SK-N-SH (cell line): ENCODE measurements at regions not wholly inside any gene's neighbourhood (a gene's known extent, or its start where the extent isn't known, plus 50 kb on each side); places are given as distances from the start of the nearest gene placed in this dataset.

Source experiments
- GATA2 ChIP-seq: sonication (generic); formaldehyde crosslinking; IDR thresholded peaks from 2 replicates; pipeline ENCODE4 v1.5.0; 2020; ENCODE audit warnings: mild to moderate bottlenecking, missing genetic modification reagents
- POLR2AphosphoS5 ChIP-seq: IDR thresholded peaks from 2 replicates; pipeline ENCODE4 v1.6.1; 2012; ENCODE audit warnings: low read depth, low read length
- TEAD4 ChIP-seq: IDR thresholded peaks from 2 replicates; pipeline ENCODE4 v1.4.0; 2012; ENCODE audit warnings: mild to moderate bottlenecking, borderline replicate concordance; ENCODE audit not compliant: insufficient read depth
- YY1 ChIP-seq: IDR thresholded peaks from 2 replicates; pipeline ENCODE4 v1.4.0; 2012; ENCODE audit warnings: low read depth, mild to moderate bottlenecking
- TF ChIP-seq, protein P1 (sequence below): fragments of 200-600 bp; sonication (generic); IDR thresholded peaks from 2 replicates; pipeline ENCODE4 v1.6.1; 2017; ENCODE audit warnings: antibody characterized with exemption, mild to moderate bottlenecking, moderate library complexity

- TF ChIP-seq POLR2AphosphoS5 (no peak), YY1 (no peak), GATA2 (no peak), TEAD4 (no peak)
- TF ChIP-seq, protein P1, sequence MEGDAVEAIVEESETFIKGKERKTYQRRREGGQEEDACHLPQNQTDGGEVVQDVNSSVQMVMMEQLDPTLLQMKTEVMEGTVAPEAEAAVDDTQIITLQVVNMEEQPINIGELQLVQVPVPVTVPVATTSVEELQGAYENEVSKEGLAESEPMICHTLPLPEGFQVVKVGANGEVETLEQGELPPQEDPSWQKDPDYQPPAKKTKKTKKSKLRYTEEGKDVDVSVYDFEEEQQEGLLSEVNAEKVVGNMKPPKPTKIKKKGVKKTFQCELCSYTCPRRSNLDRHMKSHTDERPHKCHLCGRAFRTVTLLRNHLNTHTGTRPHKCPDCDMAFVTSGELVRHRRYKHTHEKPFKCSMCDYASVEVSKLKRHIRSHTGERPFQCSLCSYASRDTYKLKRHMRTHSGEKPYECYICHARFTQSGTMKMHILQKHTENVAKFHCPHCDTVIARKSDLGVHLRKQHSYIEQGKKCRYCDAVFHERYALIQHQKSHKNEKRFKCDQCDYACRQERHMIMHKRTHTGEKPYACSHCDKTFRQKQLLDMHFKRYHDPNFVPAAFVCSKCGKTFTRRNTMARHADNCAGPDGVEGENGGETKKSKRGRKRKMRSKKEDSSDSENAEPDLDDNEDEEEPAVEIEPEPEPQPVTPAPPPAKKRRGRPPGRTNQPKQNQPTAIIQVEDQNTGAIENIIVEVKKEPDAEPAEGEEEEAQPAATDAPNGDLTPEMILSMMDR, result no peak
These were observed 565.0 kb downstream of the TMEM135 start for GRCh38 chr11:87602776-87603175.
